ENCODE measurements at regions not wholly inside any gene's neighbourhood (a gene's known extent, or its start where the extent isn't known, plus 50 kb on each side); places are given as distances from the start of the nearest gene placed in this dataset.
"Not testable (repeated sequence)": the region's sequence is repeated elsewhere in the genome, so short reads cannot be mapped to it uniquely, and the experiment has no call there.

- Histone ChIP-seq H3K4me3 (ENCODE audit: low read length) (no peak overlapping the region), H3K36me3 (ENCODE audit: control insufficient read depth, insufficient read depth, low read length, severe bottlenecking) (no peaks in the 10 kb centered on the region), H3K27me3 (replicated peaks; ENCODE audit: control insufficient read depth, insufficient read depth, low read length) (no peaks in the 10 kb centered on the region), H3K9me3 (ENCODE audit: control insufficient read depth, low read length) (no peaks in the 10 kb centered on the region), H3K9ac (ENCODE audit: low read length) (no peak overlapping the region), H3K4me1 (ENCODE audit: control insufficient read depth, insufficient read depth, low read length) (peaks cover 7% of the 10 kb centered on the region)
- DNase-seq (ENCODE audit: low read depth): no peak
Observed at GRCh38 chr1:112817555-112818373, 102.6 kb upstream of the PPM1J start.

GRCh38 chr1:112815376-112815775 lies 100.2 kb upstream of the PPM1J start:
- Histone ChIP-seq H3K36me3 (ENCODE audit: control insufficient read depth, insufficient read depth, low read length, severe bottlenecking) (no peaks in the 10 kb centered on the region), H3K27me3 (replicated peaks; ENCODE audit: control insufficient read depth, insufficient read depth, low read length) (peaks cover 2% of the 10 kb centered on the region), H3K4me1 (ENCODE audit: control insufficient read depth, insufficient read depth, low read length) (peaks cover 7% of the 10 kb centered on the region), H3K9me3 (ENCODE audit: control insufficient read depth, low read length) (no peaks in the 10 kb centered on the region), H3K9ac (ENCODE audit: low read length) (no peak overlapping the region), H3K4me3 (ENCODE audit: low read length) (no peak overlapping the region)
- DNase-seq (ENCODE audit: low read depth): no peak

- not testable (repeated sequence) for H3K36me3 ChIP-seq (ENCODE audit: control insufficient read depth, insufficient read depth, low read length, severe bottlenecking); H3K9me3 ChIP-seq (ENCODE audit: control insufficient read depth, low read length); H3K9ac ChIP-seq (ENCODE audit: low read length); DNase-seq (ENCODE audit: low read depth); H3K27me3 ChIP-seq (replicated peaks; ENCODE audit: control insufficient read depth, insufficient read depth, low read length); H3K4me1 ChIP-seq (ENCODE audit: control insufficient read depth, insufficient read depth, low read length); H3K4me3 ChIP-seq (ENCODE audit: low read length)
Observed at GRCh38 chr1:112814645-112815044, 99.5 kb upstream of the PPM1J start.

- Histone ChIP-seq H3K9ac (ENCODE audit: low read length) (no peak overlapping the region), H3K36me3 (ENCODE audit: control insufficient read depth, insufficient read depth, low read length, severe bottlenecking) (no peaks in the 10 kb centered on the region), H3K27me3 (replicated peaks; ENCODE audit: control insufficient read depth, insufficient read depth, low read length) (peaks cover 6% of the 10 kb centered on the region), H3K4me1 (ENCODE audit: control insufficient read depth, insufficient read depth, low read length) (peaks cover 2% of the 10 kb centered on the region), H3K4me3 (ENCODE audit: low read length) (no peak overlapping the region), H3K9me3 (ENCODE audit: control insufficient read depth, low read length) (no peaks in the 10 kb centered on the region)
- DNase-seq (ENCODE audit: low read depth): peak; percentile 90
Observed at GRCh38 chr1:112808861-112809684, 93.9 kb upstream of the PPM1J start.

GRCh38 chr1:112807999-112808398 lies 92.9 kb upstream of the PPM1J start:
- Histone ChIP-seq H3K9me3 (ENCODE audit: control insufficient read depth, low read length) (no peaks in the 10 kb centered on the region), H3K36me3 (ENCODE audit: control insufficient read depth, insufficient read depth, low read length, severe bottlenecking) (no peaks in the 10 kb centered on the region)

GRCh38 chr1:112807117-112807516 lies 92.0 kb upstream of the PPM1J start:
- Histone ChIP-seq H3K9me3 (ENCODE audit: control insufficient read depth, low read length) (no peaks in the 10 kb centered on the region), H3K9ac (ENCODE audit: low read length) (no peak overlapping the region), H3K27me3 (replicated peaks; ENCODE audit: control insufficient read depth, insufficient read depth, low read length) (peaks cover 6% of the 10 kb centered on the region), H3K4me1 (ENCODE audit: control insufficient read depth, insufficient read depth, low read length) (peaks cover 2% of the 10 kb centered on the region), H3K36me3 (ENCODE audit: control insufficient read depth, insufficient read depth, low read length, severe bottlenecking) (no peaks in the 10 kb centered on the region), H3K4me3 (ENCODE audit: low read length) (no peak overlapping the region)
- DNase-seq (ENCODE audit: low read depth): no peak

More at GRCh38 chr1:112807999-112808398, 92.9 kb upstream of the PPM1J start:
- Histone ChIP-seq H3K4me3 (ENCODE audit: low read length) (no peak overlapping the region), H3K27me3 (replicated peaks; ENCODE audit: control insufficient read depth, insufficient read depth, low read length) (peaks cover 6% of the 10 kb centered on the region), H3K4me1 (ENCODE audit: control insufficient read depth, insufficient read depth, low read length) (peaks cover 2% of the 10 kb centered on the region), H3K9ac (ENCODE audit: low read length) (no peak overlapping the region)
- no peak for DNase-seq (ENCODE audit: low read depth)

GRCh38 chr1:112806090-112806642 lies 91.0 kb upstream of the PPM1J start:
- H3K36me3 ChIP-seq (ENCODE audit: control insufficient read depth, insufficient read depth, low read length, severe bottlenecking): no peaks in the 10 kb centered on the region
- H3K4me1 ChIP-seq (ENCODE audit: control insufficient read depth, insufficient read depth, low read length): peaks cover 2% of the 10 kb centered on the region
- no peaks in the 10 kb centered on the region for H3K9me3 ChIP-seq (ENCODE audit: control insufficient read depth, low read length)
- no peak for DNase-seq (ENCODE audit: low read depth)
- no peak overlapping the region for H3K4me3 ChIP-seq (ENCODE audit: low read length)
- no peak overlapping the region for H3K9ac ChIP-seq (ENCODE audit: low read length)
- H3K27me3 ChIP-seq (replicated peaks; ENCODE audit: control insufficient read depth, insufficient read depth, low read length): peaks cover 5% of the 10 kb centered on the region

GRCh38 chr1:112805155-112805853 lies 90.2 kb upstream of the PPM1J start:
- Histone ChIP-seq H3K9me3 (ENCODE audit: control insufficient read depth, low read length) (no peaks in the 10 kb centered on the region), H3K27me3 (replicated peaks; ENCODE audit: control insufficient read depth, insufficient read depth, low read length) (peaks cover 3% of the 10 kb centered on the region), H3K9ac (ENCODE audit: low read length) (no peak overlapping the region), H3K4me1 (ENCODE audit: control insufficient read depth, insufficient read depth, low read length) (peaks cover 2% of the 10 kb centered on the region), H3K36me3 (ENCODE audit: control insufficient read depth, insufficient read depth, low read length, severe bottlenecking) (no peaks in the 10 kb centered on the region), H3K4me3 (ENCODE audit: low read length) (no peak overlapping the region)
- no peak for DNase-seq (ENCODE audit: low read depth)

- peak; percentile 81 for DNase-seq (ENCODE audit: low read depth)
- Histone ChIP-seq H3K9me3 (ENCODE audit: control insufficient read depth, low read length) (no peaks in the 10 kb centered on the region), H3K9ac (ENCODE audit: low read length) (no peak overlapping the region), H3K36me3 (ENCODE audit: control insufficient read depth, insufficient read depth, low read length, severe bottlenecking) (no peaks in the 10 kb centered on the region), H3K27me3 (replicated peaks; ENCODE audit: control insufficient read depth, insufficient read depth, low read length) (peaks cover 7% of the 10 kb centered on the region), H3K4me3 (ENCODE audit: low read length) (no peak overlapping the region), H3K4me1 (ENCODE audit: control insufficient read depth, insufficient read depth, low read length) (peaks cover 2% of the 10 kb centered on the region)
Observed at GRCh38 chr1:112803906-112804762, 89.0 kb upstream of the PPM1J start.

- no peak overlapping the region for H3K9ac ChIP-seq (ENCODE audit: low read length)
- no peak for DNase-seq (ENCODE audit: low read depth)
- H3K9me3 ChIP-seq (ENCODE audit: control insufficient read depth, low read length): no peaks in the 10 kb centered on the region
- no peaks in the 10 kb centered on the region for H3K36me3 ChIP-seq (ENCODE audit: control insufficient read depth, insufficient read depth, low read length, severe bottlenecking)
- H3K4me1 ChIP-seq (ENCODE audit: control insufficient read depth, insufficient read depth, low read length): no peaks in the 10 kb centered on the region
- no peak overlapping the region for H3K4me3 ChIP-seq (ENCODE audit: low read length)
- H3K27me3 ChIP-seq (replicated peaks; ENCODE audit: control insufficient read depth, insufficient read depth, low read length): peaks cover 4% of the 10 kb centered on the region
Observed at GRCh38 chr1:112800289-112800688, 85.2 kb upstream of the PPM1J start.

Data from adipocyte (in vitro differentiated cells).